H1 (cell line): ENCODE measurements at regions not wholly inside any gene's neighbourhood (a gene's known extent, or its start where the extent isn't known, plus 50 kb on each side); places are given as distances from the start of the nearest gene placed in this dataset.

Experiments
- CTCF ChIA-PET: fragments of 300-600 bp; sonication (Branson Sonifier 250); formaldehyde crosslinking; loops from one replicate; lab custom pipeline; 2021; ENCODE audit not compliant: partially characterized antibody; lab: Charles Lee
- POLR2A ChIA-PET: fragments of 300-600 bp; sonication (Branson Sonifier 250); formaldehyde crosslinking; loops from one replicate; lab custom pipeline; 2021; ENCODE audit warnings: inconsistent platforms; ENCODE audit not compliant: partially characterized antibody; lab: Charles Lee
- DNase-seq, 2 experiments: peaks; one replicate each; pipeline versions ENCODE4 v3.0.0 to v3.0.0-alpha.2; 2010 to 2022; ENCODE audit warnings: low spot score in 2 of 2, low read depth in 1 of 2, mixed read lengths in 1 of 2
- FAIRE-seq: peaks from 2 replicates; lab custom pipeline; 2011; peaks lifted over from hg19 to GRCh38; lab: Jason Lieb, UNC
- H2AFZ ChIP-seq: 2 replicates; pipeline ENCODE4 v1.8.1; 2012; ENCODE audit warnings: low read length, inconsistent platforms
- H2AK5ac ChIP-seq: 2 replicates; pipeline ENCODE4 v1.6.1; 2013; ENCODE audit warnings: low read depth, low read length
- H2BK120ac ChIP-seq: replicated peaks from 2 replicates; pipeline ENCODE3; 2013; ENCODE audit warnings: low read depth, low read length, inconsistent platforms
- H2BK12ac ChIP-seq: 2 replicates; pipeline ENCODE4 v1.6.1; 2013; ENCODE audit warnings: low read depth, low read length
- H2BK15ac ChIP-seq: 2 replicates; pipeline ENCODE4 v1.6.1; 2013; ENCODE audit warnings: low read length
- H2BK20ac ChIP-seq: 2 replicates; pipeline ENCODE4 v1.6.1; 2013; ENCODE audit warnings: low read length
- H2BK5ac ChIP-seq: 2 replicates; pipeline ENCODE4 v1.6.1; 2013; ENCODE audit warnings: low read depth, low read length
- H3K14ac ChIP-seq: 2 replicates; pipeline ENCODE4 v1.6.1; 2013; ENCODE audit warnings: inconsistent platforms; ENCODE audit not compliant: insufficient read length
- H3K18ac ChIP-seq: 2 replicates; pipeline ENCODE4 v1.6.1; 2013; ENCODE audit warnings: low read length; ENCODE audit errors: extremely low read depth
- H3K23ac ChIP-seq: 2 replicates; pipeline ENCODE4 v1.6.1; 2013; ENCODE audit warnings: inconsistent platforms; ENCODE audit not compliant: insufficient read length
- H3K23me2 ChIP-seq: 2 replicates; pipeline ENCODE4 v1.6.1; 2013; ENCODE audit warnings: low read depth, low read length
- H3K27ac ChIP-seq: 2 replicates; pipeline ENCODE4 v1.6.1; 2011; ENCODE audit warnings: low read depth, low read length, inconsistent platforms
- H3K27me3 ChIP-seq, 4 experiments: replicated peaks in 1 of 4; 1 replicate in 1 of 4; 2 replicates in 3 of 4; pipeline versions ENCODE4 v1.6.1 to v1.8.1; 2011 to 2013; ENCODE audit warnings: low read length in 3 of 4, mild to moderate bottlenecking in 3 of 4, inconsistent platforms in 2 of 4, mixed read lengths in 2 of 4, moderate library complexity in 1 of 4; ENCODE audit not compliant: control insufficient read depth in 3 of 4, insufficient read depth in 3 of 4; ENCODE audit errors: extremely low read depth in 1 of 4
- H3K36me3 ChIP-seq, 4 experiments: 2 replicates each; pipeline versions ENCODE4 v1.6.1 to v1.8.1; 2011 to 2013; ENCODE audit warnings: mild to moderate bottlenecking in 4 of 4, low read length in 3 of 4, moderate library complexity in 2 of 4, control low read depth in 1 of 4, inconsistent platforms in 1 of 4; ENCODE audit not compliant: insufficient read depth in 4 of 4, control insufficient read depth in 2 of 4
- H3K4ac ChIP-seq: replicated peaks from 2 replicates; pipeline ENCODE3; 2013; ENCODE audit warnings: low read length, low read depth, mixed read lengths, inconsistent platforms; ENCODE audit not compliant: insufficient read length
- H3K4me1 ChIP-seq, 4 experiments: replicated peaks in 1 of 4; 1 replicate in 1 of 4; 2 replicates in 3 of 4; pipeline versions ENCODE4 v1.6.1 to v1.8.1; 2011 to 2013; ENCODE audit warnings: low read length in 3 of 4, inconsistent platforms in 2 of 4, mixed read lengths in 1 of 4; ENCODE audit not compliant: insufficient read depth in 4 of 4, control insufficient read depth in 3 of 4
- H3K4me2 ChIP-seq, 2 experiments: 2 replicates each; pipeline versions ENCODE4 v1.6.1 to v1.8.1; 2011 to 2013; ENCODE audit warnings: low read depth in 2 of 2, low read length in 2 of 2, control low read depth in 1 of 2, inconsistent platforms in 1 of 2, mild to moderate bottlenecking in 1 of 2; ENCODE audit not compliant: insufficient read depth in 1 of 2
- H3K4me3 ChIP-seq, 4 experiments: fragments of 200-600, 300-600 bp in 1 of 4; sonication (generic), shearing (Covaris generic), sonication (Bioruptor Twin) in 1 of 4; 2 replicates each; pipeline versions ENCODE4 v1.5.1 to v1.8.1; 2011 to 2016; ENCODE audit warnings: low read length in 4 of 4, low read depth in 3 of 4, control low read depth in 2 of 4, inconsistent platforms in 2 of 4, mild to moderate bottlenecking in 2 of 4, mixed read lengths in 1 of 4, moderate library complexity in 1 of 4; ENCODE audit not compliant: insufficient read depth in 2 of 4; ENCODE audit errors: extremely low read depth in 1 of 4
- H3K56ac ChIP-seq: replicated peaks from 2 replicates; pipeline ENCODE3; 2013; ENCODE audit warnings: low read depth, mild to moderate bottlenecking, mixed read lengths, low read length, inconsistent platforms; ENCODE audit not compliant: insufficient read length
- H3K79me1 ChIP-seq: 2 replicates; pipeline ENCODE4 v1.6.1; 2013; ENCODE audit warnings: low read depth, low read length, control low read depth
- H3K79me2 ChIP-seq, 2 experiments: 2 replicates each; pipeline versions ENCODE4 v1.6.1 to v1.8.1; 2012 to 2013; ENCODE audit warnings: low read length in 2 of 2, mild to moderate bottlenecking in 2 of 2, inconsistent platforms in 1 of 2; ENCODE audit not compliant: insufficient read depth in 2 of 2, control insufficient read depth in 1 of 2
- H3K9ac ChIP-seq, 4 experiments: replicated peaks in 1 of 4; 1 replicate in 1 of 4; 2 replicates in 3 of 4; pipeline versions ENCODE4 v1.6.1 to v1.8.1; 2011 to 2013; ENCODE audit warnings: low read depth in 3 of 4, low read length in 3 of 4, control low read depth in 2 of 4, mild to moderate bottlenecking in 2 of 4, moderate library complexity in 2 of 4, inconsistent platforms in 1 of 4; ENCODE audit errors: extremely low read depth in 1 of 4
- H3K9me3 ChIP-seq, 2 experiments: 2 replicates each; pipeline versions ENCODE4 v1.6.1 to v1.8.1; 2012 to 2013; ENCODE audit warnings: mild to moderate bottlenecking in 2 of 2, moderate library complexity in 2 of 2, control low read depth in 1 of 2, inconsistent platforms in 1 of 2, low read depth in 1 of 2, low read length in 1 of 2, mixed read lengths in 1 of 2; ENCODE audit not compliant: insufficient read depth in 2 of 2
- H4K20me1 ChIP-seq, 2 experiments: replicated peaks in 1 of 2; 2 replicates each; pipeline versions ENCODE3 to v1.8.1; 2011 to 2013; ENCODE audit warnings: inconsistent platforms in 2 of 2, low read length in 2 of 2, mild to moderate bottlenecking in 1 of 2; ENCODE audit not compliant: insufficient read depth in 2 of 2, control insufficient read depth in 1 of 2
- H4K5ac ChIP-seq: 2 replicates; pipeline ENCODE4 v1.6.1; 2013; ENCODE audit warnings: low read length, low read depth, mixed read lengths, inconsistent platforms; ENCODE audit not compliant: insufficient read length
- H4K8ac ChIP-seq: 2 replicates; pipeline ENCODE4 v1.8.0; 2013; ENCODE audit warnings: mild to moderate bottlenecking, moderate library complexity, low read length, inconsistent platforms; ENCODE audit not compliant: insufficient read depth; ENCODE audit errors: extremely low read depth
- H4K91ac ChIP-seq: replicated peaks from 2 replicates; pipeline ENCODE3; 2013; ENCODE audit warnings: low read length, mixed read lengths, inconsistent platforms; ENCODE audit not compliant: insufficient read length
- CBX5 ChIP-seq: fragments of 300-800, 300-1000 bp; sonication (generic); IDR thresholded peaks from 2 replicates; pipeline ENCODE4 v1.7.1; 2016; ENCODE audit warnings: antibody characterized with exemption, low read length, low read depth
- GABPA ChIP-seq: IDR thresholded peaks from 2 replicates; pipeline ENCODE4 v1.6.1; 2011; ENCODE audit warnings: mild to moderate bottlenecking, low read length, moderate library complexity, borderline replicate concordance; ENCODE audit not compliant: insufficient read depth
- GTF2F1 ChIP-seq: IDR thresholded peaks from 2 replicates; pipeline ENCODE4 v1.6.1; 2012; ENCODE audit warnings: low read depth, low read length, improper control_type of control experiment, borderline replicate concordance
- JUN ChIP-seq: IDR thresholded peaks from 2 replicates; pipeline ENCODE4 v1.6.1; 2011; ENCODE audit warnings: low read depth, mild to moderate bottlenecking, improper control_type of control experiment, low read length
- NRF1 ChIP-seq: IDR thresholded peaks from 2 replicates; pipeline ENCODE4 v1.6.1; 2011; ENCODE audit warnings: mild to moderate bottlenecking, low read depth, low read length, improper control_type of control experiment
- SIN3A ChIP-seq, 2 experiments: IDR thresholded peaks in 1 of 2; conservative IDR thresholded peaks in 1 of 2; 2 replicates each; pipeline ENCODE4 v1.6.1; 2011 to 2012; ENCODE audit warnings: low read length in 2 of 2, improper control_type of control experiment in 1 of 2, low read depth in 1 of 2, mild to moderate bottlenecking in 1 of 2
- SRF ChIP-seq: IDR thresholded peaks from 2 replicates; pipeline ENCODE4 v1.6.1; 2011; ENCODE audit warnings: mild to moderate bottlenecking, low read depth, low read length, moderate library complexity
- SUZ12 ChIP-seq: fragments of 200-600 bp; sonication (generic); IDR thresholded peaks from 2 replicates; pipeline ENCODE4 v1.6.1; 2012; ENCODE audit warnings: mild to moderate bottlenecking, inconsistent platforms, low read length, moderate library complexity, mixed read lengths
- TCF12 ChIP-seq: IDR thresholded peaks from 2 replicates; pipeline ENCODE4 v1.6.1; 2011; ENCODE audit warnings: low read depth, mild to moderate bottlenecking, low read length
- YY1 ChIP-seq: IDR thresholded peaks from 2 replicates; pipeline ENCODE4 v1.6.1; 2011; ENCODE audit warnings: low read depth, mild to moderate bottlenecking, low read length
- ZNF274 ChIP-seq: IDR thresholded peaks from 2 replicates; pipeline ENCODE4 v1.7.0; 2012; ENCODE audit warnings: low read length, borderline replicate concordance; ENCODE audit errors: extremely low read depth
- WGBS, 2 experiments: shearing (Covaris generic) in 1 of 2; methylation state at CpG; one replicate each; pipeline versions ENCODE4 v1.1.6 to v1.1.7; 2013 to 2015; ENCODE audit warnings: low lambda C conversion rate in 2 of 2, mixed read lengths in 2 of 2, inconsistent platforms in 1 of 2, low coverage in 1 of 2, missing lambda C conversion rate in 1 of 2; ENCODE audit not compliant: insufficient replicate concordance in 2 of 2, insufficient coverage in 1 of 2, insufficient read length in 1 of 2; ENCODE audit errors: extremely low coverage in 1 of 2, missing lambda C conversion rate in 1 of 2; 5-methylcytosine and 5-hydroxymethylcytosine counted together

GRCh38 chr10:125482637-125483036, 200.3 kb downstream of the TEX36 start:
- no peaks in the 10 kb centered on the region for H3K9me3 ChIP-seq
- no peak overlapping the region for H3K14ac ChIP-seq
- POLR2A ChIA-PET = no interaction called here
- H2BK15ac ChIP-seq = no peak overlapping the region
- peak; percentile 72 for FAIRE-seq
- H4K8ac ChIP-seq = no peak overlapping the region
- no peak overlapping the region for H3K56ac ChIP-seq
- TF ChIP-seq NRF1 (no peak), JUN (no peak), SUZ12 (no peak), GABPA (no peak), SRF (no peak), SIN3A (conservative IDR thresholded peaks at IDR 0.05 in 1 of 2, IDR thresholded peaks at IDR 0.05 in 1 of 2; ENCODE audit: low read depth in 1 of 2, low read length in 2 of 2) (no peak), CBX5 (no peak), ZNF274 (no peak), YY1 (no peak), GTF2F1 (no peak), TCF12 (no peak)
- TF ChIP-seq, all 59 proteins: peak for 0
- Histone ChIP-seq H3K23ac (no peak overlapping the region), H3K27me3 (no peaks in the 10 kb centered on the region), H3K4me2 (peak overlapping the region in 1 of 2 experiments; percentile 18; a peak in 1 of 4 replicates), H2BK12ac (no peak overlapping the region), H3K79me1 (no peaks in the 10 kb centered on the region), H4K20me1 (no peaks in the 10 kb centered on the region), H2BK5ac (no peak overlapping the region), H2AK5ac (no peak overlapping the region), H2BK120ac (no peak overlapping the region), H3K18ac (no peak overlapping the region), H3K9ac (no peak overlapping the region), H4K91ac (no peak overlapping the region), H3K4ac (no peak overlapping the region), H4K5ac (no peak overlapping the region), H3K23me2 (no peaks in the 10 kb centered on the region), H3K4me1 (peaks cover 2 to 5% (median 3%) of the 10 kb centered on the region in 4 experiments; a peak in 4 of 7 replicates), H3K36me3 (no peaks in the 10 kb centered on the region), H2AFZ (peak overlapping the region; percentile 93), H3K4me3 (no peak overlapping the region; a peak in 1 of 8 replicates), H2BK20ac (no peak overlapping the region), H3K79me2 (no peaks in the 10 kb centered on the region), H3K27ac (no peak overlapping the region)
- CTCF ChIA-PET = interaction anchor here (0.7 to 1.1 kb wide), 2 partner anchors 30 to 156 kb away, joined by 3 read pairs; no protein-coding TSS in a partner anchor
- WGBS, 2 experiments = 74% methylated on average over 5 of the region's 5 CpGs; no CpG with 5 or more reads in 1 of the 2 experiments
- no peak for DNase-seq
